ENCODE measurements at regions not wholly inside any gene's neighbourhood (a gene's known extent, or its start where the extent isn't known, plus 50 kb on each side); places are given as distances from the start of the nearest gene placed in this dataset.

DNA sequence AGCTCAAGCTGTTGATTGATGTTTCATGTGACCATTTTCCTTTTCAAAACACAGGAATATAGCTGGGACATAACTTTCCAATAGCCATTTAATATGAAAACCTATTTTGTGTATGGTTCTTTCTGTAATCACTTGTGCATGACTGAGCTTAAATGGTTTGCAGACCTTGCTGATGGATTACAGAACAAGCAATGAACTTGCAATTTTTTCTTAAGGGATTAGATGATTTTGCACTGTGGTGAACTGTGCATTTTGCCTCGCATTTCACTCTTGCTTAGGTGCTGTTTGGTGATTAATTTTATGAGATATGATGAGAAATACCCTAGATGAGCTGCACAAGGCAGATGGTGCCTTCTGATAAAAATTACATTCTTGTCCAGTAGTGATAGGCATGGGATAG lies 419.0 kb upstream of the FBXO33 start:
- H3K4me3 ChIP-seq (ENCODE audit: low read depth, low read length), result no peak overlapping the region
- DNase-seq (ENCODE audit: low read depth), result no peak
- TF ChIP-seq, protein P1, sequence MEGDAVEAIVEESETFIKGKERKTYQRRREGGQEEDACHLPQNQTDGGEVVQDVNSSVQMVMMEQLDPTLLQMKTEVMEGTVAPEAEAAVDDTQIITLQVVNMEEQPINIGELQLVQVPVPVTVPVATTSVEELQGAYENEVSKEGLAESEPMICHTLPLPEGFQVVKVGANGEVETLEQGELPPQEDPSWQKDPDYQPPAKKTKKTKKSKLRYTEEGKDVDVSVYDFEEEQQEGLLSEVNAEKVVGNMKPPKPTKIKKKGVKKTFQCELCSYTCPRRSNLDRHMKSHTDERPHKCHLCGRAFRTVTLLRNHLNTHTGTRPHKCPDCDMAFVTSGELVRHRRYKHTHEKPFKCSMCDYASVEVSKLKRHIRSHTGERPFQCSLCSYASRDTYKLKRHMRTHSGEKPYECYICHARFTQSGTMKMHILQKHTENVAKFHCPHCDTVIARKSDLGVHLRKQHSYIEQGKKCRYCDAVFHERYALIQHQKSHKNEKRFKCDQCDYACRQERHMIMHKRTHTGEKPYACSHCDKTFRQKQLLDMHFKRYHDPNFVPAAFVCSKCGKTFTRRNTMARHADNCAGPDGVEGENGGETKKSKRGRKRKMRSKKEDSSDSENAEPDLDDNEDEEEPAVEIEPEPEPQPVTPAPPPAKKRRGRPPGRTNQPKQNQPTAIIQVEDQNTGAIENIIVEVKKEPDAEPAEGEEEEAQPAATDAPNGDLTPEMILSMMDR (conservative IDR thresholded peaks at IDR 0.05; ENCODE audit: low read depth, low read length), result no peak

DNA sequence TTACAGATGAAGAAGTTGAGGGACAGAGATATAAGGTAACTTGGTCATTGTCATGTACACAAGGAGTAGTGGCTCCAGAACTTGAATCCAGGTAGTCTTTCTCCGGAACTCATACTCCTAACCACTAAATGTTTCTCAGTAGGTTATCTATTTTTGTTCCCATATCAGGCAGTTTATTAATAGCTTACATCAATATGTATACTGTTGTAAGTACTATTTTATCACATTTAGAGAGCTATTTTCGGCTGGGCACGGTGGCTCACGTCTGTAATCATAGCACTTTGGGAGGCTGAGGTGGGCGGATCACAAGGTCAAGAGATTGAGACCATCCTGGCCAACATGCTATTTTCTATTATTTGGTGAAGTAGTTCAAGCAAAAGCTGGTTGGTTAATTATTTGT lies 415.6 kb upstream of the FBXO33 start:
- TF ChIP-seq, protein P1 (conservative IDR thresholded peaks at IDR 0.05; ENCODE audit: low read depth, low read length), result no peak
- no peak overlapping the region for H3K4me3 ChIP-seq (ENCODE audit: low read depth, low read length)
- DNase-seq (ENCODE audit: low read depth), result no peak

DNA sequence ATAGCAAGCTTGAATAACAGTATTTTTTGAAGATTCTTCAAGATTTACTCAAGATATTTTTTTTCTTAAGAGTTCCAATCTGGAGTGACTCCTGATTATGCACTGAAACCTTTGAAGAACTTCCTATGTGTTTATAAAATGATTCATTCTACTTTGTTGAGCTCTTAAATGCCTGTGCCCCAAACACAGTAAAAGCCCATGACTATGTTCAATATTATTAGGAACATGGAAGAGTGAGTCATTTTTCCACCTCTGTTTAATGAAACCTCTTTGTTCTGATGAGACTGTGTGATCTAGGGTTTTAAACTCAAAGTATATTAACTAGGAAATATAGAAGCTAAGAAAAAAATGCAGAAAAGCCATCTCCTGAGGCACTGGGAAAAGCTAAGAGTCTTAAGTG lies 415.0 kb upstream of the FBXO33 start:
- no peak overlapping the region for H3K4me3 ChIP-seq (ENCODE audit: low read depth, low read length)
- TF ChIP-seq, protein P1 (conservative IDR thresholded peaks at IDR 0.05; ENCODE audit: low read depth, low read length), result no peak
- DNase-seq (ENCODE audit: low read depth), result no peak

DNA sequence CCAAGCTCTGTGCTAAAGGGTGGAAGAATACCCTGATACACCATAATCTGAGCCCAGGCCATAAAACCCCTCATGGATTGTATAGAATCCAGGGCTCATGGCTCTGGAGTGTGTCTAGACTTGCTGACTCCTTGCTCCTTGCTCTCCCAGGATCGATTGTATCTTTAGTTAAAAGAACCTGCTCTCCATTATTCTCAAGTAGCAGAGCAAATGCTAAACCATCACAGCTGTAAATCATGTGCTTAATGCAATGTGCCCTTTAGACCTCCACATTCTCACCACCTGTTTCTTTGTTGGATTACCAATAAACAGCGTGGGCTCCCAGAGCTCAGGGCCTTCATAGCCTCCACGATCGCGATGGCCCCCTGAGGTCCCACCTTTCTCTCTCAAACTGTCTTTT lies 411.6 kb upstream of the FBXO33 start:
- H3K4me3 ChIP-seq (ENCODE audit: low read depth, low read length), result no peak overlapping the region
- DNase-seq (ENCODE audit: low read depth), result no peak
- TF ChIP-seq, protein P1 (conservative IDR thresholded peaks at IDR 0.05; ENCODE audit: low read depth, low read length), result no peak

DNA sequence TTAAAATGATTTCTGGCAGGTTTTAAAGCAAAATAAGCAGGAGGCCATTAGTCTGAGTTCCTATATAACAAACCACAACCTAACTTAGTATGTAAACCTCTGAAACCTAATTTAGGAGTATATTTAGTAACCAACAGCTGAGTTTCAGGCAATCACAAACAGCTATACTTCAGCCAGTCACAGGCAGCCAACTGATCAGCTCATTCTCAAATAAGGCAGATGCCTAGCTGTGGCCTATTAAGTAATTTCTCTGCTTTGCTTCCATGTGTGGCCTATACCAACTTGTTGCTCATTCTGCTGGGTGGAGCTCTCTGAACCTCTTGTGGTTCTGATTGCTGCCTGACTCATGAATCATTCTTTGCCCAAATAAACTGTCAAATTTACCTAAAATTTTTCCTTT lies 408.9 kb upstream of the FBXO33 start:
- TF ChIP-seq, protein P1 (conservative IDR thresholded peaks at IDR 0.05; ENCODE audit: low read depth, low read length), result no peak
- no peak for DNase-seq (ENCODE audit: low read depth)

DNA sequence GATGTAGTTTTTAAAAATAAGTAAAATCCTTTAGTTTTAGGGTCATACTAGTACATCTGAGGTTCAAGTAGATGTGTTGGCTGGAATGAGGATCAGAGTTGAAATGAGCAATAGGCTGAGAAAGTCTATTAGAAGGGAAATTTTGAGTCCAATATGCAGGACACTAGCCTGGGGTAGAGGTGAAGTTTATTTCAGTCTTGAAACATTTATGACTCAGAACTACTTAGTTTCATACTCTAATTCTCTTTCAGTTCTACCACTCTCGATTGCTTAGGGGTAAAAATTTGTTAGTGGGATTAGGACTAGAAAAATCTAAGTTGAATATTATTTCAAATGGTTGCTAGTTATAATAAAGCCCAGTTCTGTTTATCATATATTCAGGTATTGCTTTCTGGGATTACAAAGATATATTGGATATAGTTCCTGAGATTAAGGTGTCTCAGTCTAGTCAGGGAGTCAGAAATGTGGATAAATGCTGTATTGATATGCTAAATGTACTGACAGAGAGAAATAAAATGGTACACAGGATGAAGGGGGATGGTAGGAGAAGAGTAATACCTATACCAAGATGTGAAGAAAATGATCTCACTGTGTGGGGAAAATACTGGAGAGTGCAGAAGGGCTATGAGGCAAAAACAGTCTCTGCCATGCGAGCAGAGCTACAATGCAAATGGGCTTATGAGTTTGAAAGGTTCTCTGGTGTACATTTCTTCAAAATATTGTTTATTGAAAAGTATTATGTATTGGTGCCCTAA lies 395.8 kb upstream of the FBXO33 start:
- no peak for DNase-seq (ENCODE audit: low read depth)
- TF ChIP-seq, protein P1 (conservative IDR thresholded peaks at IDR 0.05; ENCODE audit: low read depth, low read length), result no peak

More for the DNA sequence above, 408.9 kb upstream of the FBXO33 start:
- H3K4me3 ChIP-seq (ENCODE audit: low read depth, low read length), result no peak overlapping the region

More for the DNA sequence above, 395.8 kb upstream of the FBXO33 start:
- H3K4me3 ChIP-seq (ENCODE audit: low read depth, low read length), result no peak overlapping the region
